C4-2B (cell line): ENCODE measurements at regions not wholly inside any gene's neighbourhood (a gene's known extent, or its start where the extent isn't known, plus 50 kb on each side); places are given as distances from the start of the nearest gene placed in this dataset.

Experiments
- CTCF ChIP-seq: fragments of 450-650 bp; conservative IDR thresholded peaks from 2 replicates; pipeline ENCODE4 v1.5.1; 2017; ENCODE audit warnings: mild to moderate bottlenecking
- ZFX ChIP-seq: fragments of 450-650 bp; IDR thresholded peaks from 2 replicates; pipeline ENCODE4 v1.6.1; 2017

- TF ChIP-seq CTCF: no peak
- TF ChIP-seq ZFX: no peak
Observed at GRCh38 chrX:3514996-3515395, 168.5 kb upstream of the MXRA5 start.
